Right lung (tissue), 2 donors: ENCODE measurements at regions not wholly inside any gene's neighbourhood (a gene's known extent, or its start where the extent isn't known, plus 50 kb on each side); places are given as distances from the start of the nearest gene placed in this dataset.
"Not testable (repeated sequence)": the region's sequence is repeated elsewhere in the genome, so short reads cannot be mapped to it uniquely, and the experiment has no call there.

Source experiments
- DNase-seq, 2 donors: peaks; one replicate each; pipeline ENCODE4 v3.0.0-alpha.2; 2013

GRCh38 chr3:176872771-176873209 is 324.5 kb downstream of the TBL1XR1 start:
- DNase-seq, result peak; percentile 13 to 29

GRCh38 chr3:176870451-176870850 is 326.8 kb downstream of the TBL1XR1 start:
- DNase-seq, result no peak

- peak; percentile 12 to 14 for DNase-seq
Observed at GRCh38 chr3:176867681-176868663, 329.3 kb downstream of the TBL1XR1 start.

GRCh38 chr3:176861137-176861536 is 336.1 kb downstream of the TBL1XR1 start:
- DNase-seq, result no peak

DNA sequence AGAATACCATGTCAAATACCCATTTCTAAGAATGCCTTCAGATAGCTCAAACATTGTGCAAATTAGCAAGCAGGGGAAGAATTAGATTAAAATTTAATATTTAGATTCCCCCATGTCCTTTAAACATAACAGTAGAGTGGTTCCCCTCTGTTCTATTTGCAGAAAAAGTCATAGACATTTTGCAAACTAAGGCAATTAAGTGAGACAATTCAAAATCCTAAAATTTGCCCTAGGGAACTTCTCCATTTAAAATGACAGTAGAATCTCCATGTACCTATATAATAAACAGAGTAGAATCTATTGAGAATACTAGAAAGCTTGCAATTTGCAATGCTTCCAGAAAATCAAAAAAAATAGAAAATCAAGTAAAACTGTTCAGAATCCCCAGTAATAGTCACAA is 340.6 kb downstream of the TBL1XR1 start:
- DNase-seq, result no peak

- no peak for DNase-seq
Observed at GRCh38 chr3:176855901-176856486, 341.3 kb downstream of the TBL1XR1 start.

DNA sequence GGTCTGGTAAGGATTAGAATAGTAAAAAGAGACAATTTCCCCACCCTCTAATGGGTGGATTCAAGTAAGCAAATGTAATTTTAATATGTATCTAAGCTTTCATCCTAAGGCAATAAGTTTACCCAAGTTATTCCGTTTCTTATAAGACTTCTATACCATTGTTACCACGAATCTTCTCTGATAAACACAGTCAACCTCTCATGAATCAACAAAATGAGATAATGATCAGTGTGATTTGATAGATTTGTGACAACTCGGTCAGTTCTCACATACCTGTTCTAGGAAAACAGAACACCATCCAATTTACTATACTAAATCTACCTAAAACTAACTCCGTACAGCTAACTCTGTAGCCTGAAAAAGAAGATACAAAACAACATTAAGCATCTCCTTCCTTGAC is 342.1 kb downstream of the TBL1XR1 start:
- DNase-seq, result no peak

DNA sequence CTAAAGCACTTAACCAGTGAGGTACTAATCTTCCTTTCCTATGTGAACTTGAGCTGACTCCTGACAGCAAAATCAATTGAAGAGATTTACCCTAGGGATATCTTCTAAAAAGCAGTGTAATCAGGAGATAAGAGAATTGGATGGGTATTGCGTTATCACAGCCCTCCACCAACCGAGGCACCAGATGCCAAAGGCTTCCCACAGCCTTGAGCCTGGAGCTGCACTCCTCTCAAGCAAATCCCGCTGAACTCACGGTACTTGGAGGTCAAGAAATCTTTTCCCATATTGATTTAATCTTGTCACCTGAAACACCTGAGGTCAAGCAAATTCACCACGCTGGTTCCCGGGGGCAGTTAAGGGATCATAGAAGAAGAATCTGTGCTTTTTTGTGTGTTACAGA is 346.8 kb downstream of the TBL1XR1 start:
- no peak for DNase-seq

- DNase-seq, result no peak
Observed at GRCh38 chr3:176848431-176849214, 348.7 kb downstream of the TBL1XR1 start.

- DNase-seq, result no peak
Observed at GRCh38 chr3:176842914-176843313, 354.4 kb downstream of the TBL1XR1 start.

- DNase-seq, result no peak
Observed at GRCh38 chr3:176840641-176841286, 356.5 kb downstream of the TBL1XR1 start.

- DNase-seq, result no peak
Observed at GRCh38 chr3:176839901-176840300, 357.4 kb downstream of the TBL1XR1 start.

- DNase-seq, result no peak
Observed at GRCh38 chr3:176839466-176839865, 357.8 kb downstream of the TBL1XR1 start.

- DNase-seq, result not testable (repeated sequence)
Observed at GRCh38 chr3:176827244-176827643, 370.0 kb downstream of the TBL1XR1 start.

GRCh38 chr3:176824811-176825210 is 372.5 kb downstream of the TBL1XR1 start:
- DNase-seq, result no peak

DNA sequence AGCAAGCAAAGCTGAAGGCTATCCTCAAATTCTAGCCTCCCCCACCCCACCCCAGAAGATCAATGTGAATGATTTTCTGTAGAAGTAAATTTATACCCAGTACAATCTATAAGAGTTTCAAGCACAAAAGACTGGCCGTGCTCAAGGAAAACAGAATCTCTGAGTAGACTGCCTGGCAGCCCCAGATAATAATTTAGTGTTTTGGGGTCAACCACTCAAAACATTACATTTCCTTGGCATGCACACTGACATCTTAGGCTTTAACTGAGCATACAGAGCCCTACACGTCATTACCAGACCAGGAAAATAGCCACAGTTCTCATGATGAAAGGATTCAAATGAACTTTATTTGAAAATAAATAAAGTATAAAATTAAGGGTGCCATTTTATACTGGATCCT is 376.5 kb downstream of the TBL1XR1 start:
- DNase-seq, result no peak

DNA sequence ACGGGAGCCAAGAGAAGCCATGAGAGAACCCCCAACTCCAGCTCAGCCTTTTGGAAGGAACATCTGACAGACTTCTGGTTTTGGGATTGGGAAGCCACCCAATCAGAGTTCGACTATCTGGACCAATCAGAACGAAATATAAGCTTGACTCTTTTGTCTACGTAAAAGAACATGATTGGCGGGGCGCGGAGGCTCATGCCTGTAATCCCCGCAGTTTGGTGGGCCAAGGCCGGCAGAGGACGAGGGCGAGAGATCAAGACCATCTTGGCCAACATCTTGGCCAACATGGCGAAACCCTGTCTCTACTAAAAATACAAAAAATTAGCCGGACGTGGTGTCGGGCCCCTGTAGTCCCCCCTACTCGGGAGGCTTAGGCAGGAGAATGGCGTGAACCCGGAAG is 380.3 kb downstream of the TBL1XR1 start:
- DNase-seq, result no peak

DNA sequence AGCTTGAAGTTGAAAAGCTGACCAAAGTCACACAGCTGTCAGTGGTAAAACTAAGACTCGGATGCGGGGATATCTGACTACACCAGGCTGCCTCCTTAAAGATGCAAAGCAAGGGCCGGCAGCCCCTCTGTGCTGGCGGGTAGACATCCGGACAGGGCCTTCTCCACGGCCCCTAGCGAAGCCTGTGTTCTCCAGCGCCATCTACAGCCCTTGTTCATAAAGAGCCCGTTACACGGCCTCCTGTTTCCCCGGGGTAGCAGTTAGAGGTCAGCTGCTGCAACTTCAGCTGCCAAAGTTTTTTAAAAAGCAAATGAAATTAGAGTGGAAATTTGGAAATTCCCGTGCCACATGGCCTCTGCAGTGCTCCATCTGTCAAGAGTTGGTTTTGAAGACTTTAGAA is 383.0 kb downstream of the TBL1XR1 start:
- DNase-seq, result peak; percentile 37 to 47

- no peak for DNase-seq
Observed at GRCh38 chr3:176807938-176808337, 389.3 kb downstream of the TBL1XR1 start.

DNA sequence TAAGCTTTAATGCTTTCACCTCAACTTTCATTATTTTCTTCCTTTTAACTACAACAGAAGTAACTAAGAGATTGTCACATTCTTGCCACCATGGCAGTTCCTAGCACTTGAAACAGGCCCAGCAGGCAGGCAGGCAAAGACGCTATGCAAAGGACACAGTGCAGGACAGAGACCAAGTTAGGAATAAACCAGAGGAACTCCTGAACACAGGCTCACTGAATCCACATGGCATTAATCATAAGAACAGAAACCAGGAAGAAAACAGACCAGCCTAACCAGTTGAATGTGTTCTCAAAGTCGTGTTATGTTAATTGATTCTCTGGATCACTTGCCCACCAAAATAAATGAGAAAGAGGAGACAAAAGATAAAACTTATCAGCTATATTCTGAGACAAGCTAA is 397.6 kb downstream of the TBL1XR1 start:
- DNase-seq, result no peak

GRCh38 chr3:176798680-176799079 is 398.6 kb downstream of the TBL1XR1 start:
- no peak for DNase-seq

DNA sequence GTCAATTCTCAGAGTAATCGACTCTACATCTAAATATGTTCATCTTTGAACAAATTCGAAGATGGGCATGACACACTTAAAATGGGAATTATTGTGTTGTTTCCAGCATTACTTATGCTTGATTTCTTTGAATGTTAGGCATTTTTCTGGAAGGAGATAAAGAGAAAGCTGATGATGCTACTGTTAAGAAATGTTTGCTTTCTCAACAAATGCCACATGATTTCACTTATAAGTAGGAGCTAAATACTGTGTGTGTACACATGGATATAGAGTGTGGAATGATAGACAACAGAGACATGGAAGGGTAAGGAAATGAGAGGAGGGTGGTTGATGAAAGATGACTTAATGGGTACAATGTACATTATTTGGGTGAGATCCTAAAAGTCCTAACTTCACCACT is 400.9 kb downstream of the TBL1XR1 start:
- peak in 1 of 2 donors; percentile 27 for DNase-seq
